MM.1S (cell line): ENCODE measurements at regions not wholly inside any gene's neighbourhood (a gene's known extent, or its start where the extent isn't known, plus 50 kb on each side); places are given as distances from the start of the nearest gene placed in this dataset.

ENCODE experiments used
- DNase-seq: peaks from one replicate; pipeline ENCODE4 v3.0.0-alpha.2; 2015
- H2AFZ ChIP-seq: fragments of 300-600 bp; sonication (generic); 2 replicates; pipeline ENCODE4 v1.6.0; 2016; ENCODE audit warnings: antibody characterized with exemption, low read length
- H3F3A ChIP-seq: fragments of 300-600 bp; sonication (generic); 2 replicates; pipeline ENCODE4 v1.6.1; 2016; ENCODE audit warnings: mild to moderate bottlenecking, antibody characterized with exemption, low read length, moderate library complexity, mixed read lengths; ENCODE audit not compliant: insufficient read depth
- H3K27ac ChIP-seq: fragments of 300-600 bp; sonication (generic); 2 replicates; pipeline ENCODE4 v1.5.1; 2016; ENCODE audit warnings: mild to moderate bottlenecking, low read length
- H3K27me3 ChIP-seq: fragments of 300-600 bp; sonication (generic); replicated peaks from 2 replicates; pipeline ENCODE4 v1.6.0; 2016; ENCODE audit warnings: low read length; ENCODE audit not compliant: insufficient read depth
- H3K36me3 ChIP-seq: fragments of 300-600 bp; sonication (generic); replicated peaks from 2 replicates; pipeline ENCODE4 v1.6.1; 2016; ENCODE audit warnings: mild to moderate bottlenecking, low read length, mixed read lengths; ENCODE audit not compliant: insufficient read depth
- H3K4me1 ChIP-seq: fragments of 300-600 bp; sonication (generic); 2 replicates; pipeline ENCODE4 v1.6.1; 2016; ENCODE audit warnings: low read length, mixed read lengths
- H3K4me2 ChIP-seq: fragments of 300-600 bp; sonication (generic); 2 replicates; pipeline ENCODE4 v1.6.0; 2016; ENCODE audit warnings: low read depth, low read length
- H3K4me3 ChIP-seq: fragments of 300-600 bp; sonication (generic); 2 replicates; pipeline ENCODE4 v1.5.1; 2016; ENCODE audit warnings: low read length, mixed read lengths
- H3K79me2 ChIP-seq: fragments of 300-600 bp; sonication (generic); 2 replicates; pipeline ENCODE4 v1.6.1; 2016; ENCODE audit warnings: mixed run types, low read length, mixed read lengths
- H3K9ac ChIP-seq: fragments of 300-600 bp; sonication (generic); 2 replicates; pipeline ENCODE4 v1.6.1; 2016; ENCODE audit warnings: low read length, mixed read lengths
- H3K9me2 ChIP-seq: fragments of 300-600 bp; sonication (generic); replicated peaks from 2 replicates; pipeline ENCODE4 v1.6.1; 2016; ENCODE audit warnings: mild to moderate bottlenecking, low read length, mixed read lengths; ENCODE audit not compliant: insufficient read depth
- H3K9me3 ChIP-seq: fragments of 300-600 bp; sonication (generic); replicated peaks from 2 replicates; pipeline ENCODE4 v1.6.1; 2016; ENCODE audit warnings: mild to moderate bottlenecking, low read length, mixed read lengths; ENCODE audit not compliant: insufficient read depth
- H4K20me1 ChIP-seq: fragments of 300-600 bp; sonication (generic); 2 replicates; pipeline ENCODE4 v1.6.1; 2016; ENCODE audit warnings: mild to moderate bottlenecking, low read length, moderate library complexity, mixed read lengths; ENCODE audit not compliant: insufficient read depth
- CTCF ChIP-seq: fragments of 300-600 bp; sonication (generic); IDR thresholded peaks from 2 replicates; pipeline ENCODE4 v1.5.1; 2016; ENCODE audit warnings: antibody characterized with exemption, low read length, mixed read lengths
- EZH2 ChIP-seq: fragments of 300-600 bp; sonication (generic); optimal IDR thresholded peaks from 2 replicates; pipeline ENCODE3; 2017; ENCODE audit warnings: low read depth, mild to moderate bottlenecking, antibody characterized with exemption, low read length, mixed read lengths
- EZH2phosphoT487 ChIP-seq: fragments of 300-600 bp; sonication (generic); IDR thresholded peaks from 2 replicates; pipeline ENCODE4 v1.6.1; 2018; ENCODE audit warnings: antibody characterized with exemption, low read length

- no peaks in the 10 kb centered on the region for H3K27me3 ChIP-seq
- H2AFZ ChIP-seq = no peak overlapping the region
- no peak overlapping the region for H3K4me2 ChIP-seq
- no peak overlapping the region for H3K9ac ChIP-seq
- no peak overlapping the region for H3K4me3 ChIP-seq
- TF ChIP-seq EZH2 (no peak), CTCF (no peak), EZH2phosphoT487 (no peak)
- no peaks in the 10 kb centered on the region for H3K9me2 ChIP-seq
- H3K27ac ChIP-seq = no peak overlapping the region
- H3K36me3 ChIP-seq = no peaks in the 10 kb centered on the region
- H3K4me1 ChIP-seq = no peaks in the 10 kb centered on the region
- no peaks in the 10 kb centered on the region for H3F3A ChIP-seq
- no peak for DNase-seq
- H3K9me3 ChIP-seq = no peaks in the 10 kb centered on the region
- no peaks in the 10 kb centered on the region for H4K20me1 ChIP-seq
- H3K79me2 ChIP-seq = no peaks in the 10 kb centered on the region
Measured at GRCh38 chr20:34177052-34177451, 64.2 kb upstream of the ASIP start.

GRCh38 chr20:34179637-34180360, 61.4 kb upstream of the ASIP start:
- no peak overlapping the region for H3K4me3 ChIP-seq
- no peaks in the 10 kb centered on the region for H3F3A ChIP-seq
- no peaks in the 10 kb centered on the region for H3K9me3 ChIP-seq
- TF ChIP-seq EZH2phosphoT487 (no peak), EZH2 (no peak), CTCF (no peak)
- no peak overlapping the region for H2AFZ ChIP-seq
- no peaks in the 10 kb centered on the region for H3K9me2 ChIP-seq
- DNase-seq = no peak
- H3K27me3 ChIP-seq = no peaks in the 10 kb centered on the region
- no peak overlapping the region for H3K27ac ChIP-seq
- H3K4me2 ChIP-seq = no peak overlapping the region
- H3K79me2 ChIP-seq = no peaks in the 10 kb centered on the region
- no peaks in the 10 kb centered on the region for H3K4me1 ChIP-seq
- no peaks in the 10 kb centered on the region for H4K20me1 ChIP-seq
- H3K9ac ChIP-seq = no peak overlapping the region
- H3K36me3 ChIP-seq = no peaks in the 10 kb centered on the region

DNA sequence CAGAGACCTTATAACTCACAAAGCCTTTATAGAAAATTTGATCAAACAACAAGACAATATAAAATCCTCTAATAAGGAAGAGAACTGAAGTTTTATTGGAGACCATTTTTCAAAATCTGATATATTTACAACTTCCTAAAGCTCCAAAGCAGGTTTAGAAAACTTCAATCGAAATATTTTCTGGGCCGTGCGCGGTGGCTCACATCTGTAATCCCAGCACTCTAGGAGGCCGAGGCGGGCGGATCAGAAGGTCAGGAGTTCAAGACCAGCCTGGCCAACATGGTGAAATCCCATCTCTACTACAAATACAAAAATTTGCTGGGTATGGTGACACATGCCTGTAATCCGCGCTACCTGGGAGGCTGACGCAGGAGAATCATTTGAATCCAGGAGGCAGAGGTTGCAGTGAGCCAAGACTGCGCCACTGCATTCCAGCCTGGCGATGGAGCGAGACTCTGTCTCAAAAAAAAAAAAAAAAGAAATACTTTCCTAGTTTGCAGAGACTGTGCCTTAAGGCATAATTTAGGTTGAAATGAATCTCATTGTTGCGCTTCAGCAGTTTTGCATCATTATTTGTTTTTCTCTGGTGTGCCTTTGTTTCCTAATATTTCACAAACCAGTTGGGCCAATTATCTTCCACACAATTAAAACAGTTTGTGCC, 60.6 kb upstream of the ASIP start:
- Histone ChIP-seq H3F3A (no peaks in the 10 kb centered on the region), H4K20me1 (no peaks in the 10 kb centered on the region), H3K36me3 (no peaks in the 10 kb centered on the region), H3K27me3 (no peaks in the 10 kb centered on the region), H3K79me2 (no peaks in the 10 kb centered on the region), H3K4me3 (no peak overlapping the region), H3K9me2 (no peaks in the 10 kb centered on the region), H3K4me2 (no peak overlapping the region), H3K4me1 (no peaks in the 10 kb centered on the region), H3K27ac (no peak overlapping the region), H3K9ac (no peak overlapping the region), H3K9me3 (no peaks in the 10 kb centered on the region), H2AFZ (no peak overlapping the region)
- TF ChIP-seq CTCF = no peak
- no peak for TF ChIP-seq EZH2phosphoT487
- TF ChIP-seq EZH2 = no peak
- DNase-seq = no peak
